Breast epithelium (tissue), 4 donors: ENCODE measurements at regions not wholly inside any gene's neighbourhood (a gene's known extent, or its start where the extent isn't known, plus 50 kb on each side); places are given as distances from the start of the nearest gene placed in this dataset.

Experiments
- DNase-seq, 2 donors: peaks; one replicate each; pipeline ENCODE4 v3.0.0-alpha.2; 2019; ENCODE audit warnings: low spot score in 2 of 2
- H3K27ac ChIP-seq, 2 donors: fragments of 200-600 bp; sonication (generic) in 1 of 2; one replicate each; pipeline ENCODE4 v1.5.1; 2016 to 2019; ENCODE audit warnings: mild to moderate bottlenecking in 1 of 2
- H3K27me3 ChIP-seq, 2 donors: fragments of 200-600 bp; sonication (generic) in 1 of 2; one replicate each; pipeline versions ENCODE4 v1.5.1 to v1.6.0; 2017 to 2019; ENCODE audit warnings: control low read depth in 1 of 2, mild to moderate bottlenecking in 1 of 2
- H3K36me3 ChIP-seq: fragments of 200-600 bp; one replicate; pipeline ENCODE4 v1.5.1; 2019
- H3K4me1 ChIP-seq, 2 donors: fragments of 200-600 bp; sonication (generic); one replicate each; pipeline ENCODE4 v1.5.1; 2016 to 2019; ENCODE audit warnings: control low read depth in 1 of 2
- H3K4me3 ChIP-seq, 3 donors: fragments of 200-600 bp; sonication (generic); 1 replicate in 2 of 3; 2 replicates in 1 of 3; pipeline ENCODE4 v1.5.1; 2016 to 2019; ENCODE audit warnings: mild to moderate bottlenecking in 3 of 3, moderate library complexity in 2 of 3
- H3K9me3 ChIP-seq, 2 donors: fragments of 200-600 bp; sonication (generic) in 1 of 2; one replicate each; pipeline ENCODE4 v1.5.1; 2016 to 2019; ENCODE audit warnings: control low read depth in 1 of 2
- POLR2A ChIP-seq: fragments of 450-650 bp; IDR thresholded peaks from one replicate; pipeline ENCODE4 v1.6.1; 2016; ENCODE audit warnings: antibody characterized with exemption, mild to moderate bottlenecking, moderate library complexity
- POLR2AphosphoS5 ChIP-seq, 3 donors: sonication (generic); formaldehyde crosslinking; IDR thresholded peaks; one replicate each; pipeline ENCODE4 v1.6.1; 2017; ENCODE audit warnings: antibody characterized with exemption in 3 of 3
- intact Hi-C: fragments of 100-400 bp; cut with DNase I; formaldehyde crosslinking; loops from one replicate; pipeline ENCODE4 v1.15.1; 2023; ENCODE audit warnings: low total_unique reads
- TF ChIP-seq, protein P1 (sequence below), 3 donors: fragments of 450-650 bp; IDR thresholded peaks; one replicate each; pipeline ENCODE4 v1.5.1; 2016 to 2017; ENCODE audit warnings: antibody characterized with exemption in 3 of 3, mild to moderate bottlenecking in 3 of 3, moderate library complexity in 3 of 3

DNA sequence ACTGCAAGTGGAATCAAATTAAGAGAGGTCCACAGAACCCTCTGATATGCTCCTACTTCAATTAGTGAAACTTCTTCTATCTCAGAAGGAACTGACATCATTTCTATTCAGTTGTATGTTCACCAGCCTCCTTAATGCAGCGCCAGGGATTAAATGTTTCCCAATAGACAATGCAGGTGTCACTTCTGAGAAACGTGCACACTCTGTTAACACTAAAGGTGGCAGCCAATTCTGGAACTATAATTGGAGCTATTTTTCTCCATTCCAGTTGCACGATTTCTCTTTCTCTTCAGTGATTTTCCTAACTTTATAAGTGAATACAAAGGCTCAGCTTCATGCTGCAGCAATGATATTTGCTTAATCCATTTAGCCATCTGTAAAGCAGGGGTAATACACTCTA lies 821.9 kb downstream of the TDRD15 start:
- intact Hi-C loops, result no loop called here
- H3K27ac ChIP-seq, result no peak overlapping the region
- no peaks in the 10 kb centered on the region for H3K27me3 ChIP-seq
- H3K4me1 ChIP-seq, result no peaks in the 10 kb centered on the region
- H3K4me3 ChIP-seq, result no peak overlapping the region
- H3K36me3 ChIP-seq, result no peaks in the 10 kb centered on the region
- no peak for DNase-seq
- TF ChIP-seq POLR2AphosphoS5 (IDR thresholded peaks at IDR 0.05) (no peak), POLR2A (no peak)
- TF ChIP-seq, protein P1, sequence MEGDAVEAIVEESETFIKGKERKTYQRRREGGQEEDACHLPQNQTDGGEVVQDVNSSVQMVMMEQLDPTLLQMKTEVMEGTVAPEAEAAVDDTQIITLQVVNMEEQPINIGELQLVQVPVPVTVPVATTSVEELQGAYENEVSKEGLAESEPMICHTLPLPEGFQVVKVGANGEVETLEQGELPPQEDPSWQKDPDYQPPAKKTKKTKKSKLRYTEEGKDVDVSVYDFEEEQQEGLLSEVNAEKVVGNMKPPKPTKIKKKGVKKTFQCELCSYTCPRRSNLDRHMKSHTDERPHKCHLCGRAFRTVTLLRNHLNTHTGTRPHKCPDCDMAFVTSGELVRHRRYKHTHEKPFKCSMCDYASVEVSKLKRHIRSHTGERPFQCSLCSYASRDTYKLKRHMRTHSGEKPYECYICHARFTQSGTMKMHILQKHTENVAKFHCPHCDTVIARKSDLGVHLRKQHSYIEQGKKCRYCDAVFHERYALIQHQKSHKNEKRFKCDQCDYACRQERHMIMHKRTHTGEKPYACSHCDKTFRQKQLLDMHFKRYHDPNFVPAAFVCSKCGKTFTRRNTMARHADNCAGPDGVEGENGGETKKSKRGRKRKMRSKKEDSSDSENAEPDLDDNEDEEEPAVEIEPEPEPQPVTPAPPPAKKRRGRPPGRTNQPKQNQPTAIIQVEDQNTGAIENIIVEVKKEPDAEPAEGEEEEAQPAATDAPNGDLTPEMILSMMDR (IDR thresholded peaks at IDR 0.05), result no peak
- no peaks in the 10 kb centered on the region for H3K9me3 ChIP-seq

DNA sequence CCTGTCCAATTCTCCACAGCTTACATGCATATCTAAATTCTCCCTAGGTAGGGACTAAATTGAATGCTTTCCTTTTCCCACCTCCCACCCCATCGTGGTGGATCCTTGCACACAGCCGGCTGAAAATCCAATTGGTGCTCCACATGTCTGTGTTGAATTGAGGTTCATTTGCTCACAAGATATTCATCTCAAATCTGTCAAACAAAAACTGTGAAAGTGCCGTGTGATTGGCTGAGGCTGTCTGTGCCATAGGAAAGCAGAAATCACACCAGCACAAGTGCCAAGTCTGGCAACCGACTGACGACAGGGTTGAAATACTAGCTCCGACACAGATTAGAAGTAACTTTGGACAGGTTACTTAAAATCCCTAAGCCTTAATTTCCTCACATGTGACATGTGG lies 823.3 kb downstream of the TDRD15 start:
- TF ChIP-seq, protein P1 (IDR thresholded peaks at IDR 0.05), result no peak
- TF ChIP-seq POLR2AphosphoS5 (IDR thresholded peaks at IDR 0.05), result no peak
- no peak for TF ChIP-seq POLR2A
- no peak overlapping the region for H3K27ac ChIP-seq
- H3K4me3 ChIP-seq, result no peak overlapping the region
- H3K9me3 ChIP-seq, result no peaks in the 10 kb centered on the region
- intact Hi-C loops, result no loop called here
- H3K27me3 ChIP-seq, result no peaks in the 10 kb centered on the region
- H3K36me3 ChIP-seq, result no peaks in the 10 kb centered on the region
- DNase-seq, result no peak
- H3K4me1 ChIP-seq, result no peaks in the 10 kb centered on the region

DNA sequence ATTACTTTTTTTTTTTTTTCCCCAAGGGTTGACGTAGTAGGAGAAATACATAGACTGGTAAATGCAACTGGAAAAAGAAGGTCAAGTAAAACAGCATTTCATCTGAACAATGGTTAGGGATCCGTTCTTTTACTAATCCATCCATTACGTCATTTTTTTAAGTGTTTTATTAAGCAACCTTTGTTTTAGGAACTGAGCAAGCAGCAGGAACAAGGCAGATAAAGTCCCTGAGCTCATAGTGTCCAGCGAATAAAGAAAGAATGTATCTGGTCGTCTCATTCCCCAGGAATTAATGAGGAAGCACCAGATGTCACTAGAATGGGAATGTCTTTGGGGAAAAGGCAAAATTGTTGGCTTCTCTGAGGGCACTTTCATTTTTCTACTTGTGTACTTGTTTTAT lies 842.4 kb downstream of the TDRD15 start:
- no peaks in the 10 kb centered on the region for H3K36me3 ChIP-seq
- DNase-seq, result no peak
- no peaks in the 10 kb centered on the region for H3K4me1 ChIP-seq
- no peak overlapping the region for H3K27ac ChIP-seq
- no peak for TF ChIP-seq POLR2A
- no peak for TF ChIP-seq POLR2AphosphoS5 (IDR thresholded peaks at IDR 0.05)
- TF ChIP-seq, protein P1 (IDR thresholded peaks at IDR 0.05), result no peak
- H3K27me3 ChIP-seq, result no peaks in the 10 kb centered on the region
- intact Hi-C loops, result no loop called here
- no peaks in the 10 kb centered on the region for H3K9me3 ChIP-seq
- no peak overlapping the region for H3K4me3 ChIP-seq

DNA sequence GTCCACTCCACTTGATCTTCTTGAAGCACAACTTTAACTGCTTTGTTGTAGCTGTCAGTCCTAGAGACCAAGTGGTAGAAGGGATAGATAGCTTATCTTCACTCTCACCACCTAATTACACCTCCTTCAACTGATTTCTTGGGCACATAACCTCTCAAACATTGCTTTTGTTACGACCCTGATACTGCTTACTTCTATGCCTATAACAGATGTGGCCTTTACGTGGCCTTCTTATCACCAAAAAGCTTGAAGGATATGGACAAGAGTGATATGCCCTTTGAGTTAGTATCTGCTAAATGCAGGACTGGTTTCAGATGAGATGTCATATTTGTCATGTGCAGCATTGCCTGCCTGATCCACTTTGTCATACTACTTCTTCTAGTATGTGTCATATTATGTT lies 847.2 kb downstream of the TDRD15 start:
- TF ChIP-seq POLR2A (no peak), POLR2AphosphoS5 (IDR thresholded peaks at IDR 0.05) (no peak)
- TF ChIP-seq, protein P1 (IDR thresholded peaks at IDR 0.05), result no peak
- H3K27me3 ChIP-seq, result no peaks in the 10 kb centered on the region
- no peak overlapping the region for H3K27ac ChIP-seq
- intact Hi-C loops, result no loop called here
- H3K9me3 ChIP-seq, result no peaks in the 10 kb centered on the region
- H3K4me1 ChIP-seq, result no peaks in the 10 kb centered on the region
- no peak overlapping the region for H3K4me3 ChIP-seq
- no peak for DNase-seq
- no peaks in the 10 kb centered on the region for H3K36me3 ChIP-seq

DNA sequence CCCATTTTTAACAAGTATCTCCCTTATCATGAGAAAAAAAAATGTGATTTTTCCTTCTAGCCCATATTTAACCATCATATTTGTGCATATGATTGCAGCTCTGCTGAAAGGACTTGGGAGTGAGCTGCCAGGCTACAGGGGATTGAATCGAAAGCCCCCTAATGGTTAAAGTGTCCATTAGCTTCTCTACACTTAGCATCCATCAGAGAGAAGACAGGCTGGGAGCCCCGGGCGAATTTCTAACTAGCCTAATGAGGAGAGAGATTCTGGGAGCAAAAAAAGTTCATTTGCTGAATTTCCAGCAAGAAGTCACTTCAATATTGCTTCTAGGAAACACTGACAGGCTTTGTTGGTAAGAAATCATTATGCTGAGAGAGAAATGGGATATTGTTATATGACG lies 848.8 kb downstream of the TDRD15 start:
- Histone ChIP-seq H3K9me3 (no peaks in the 10 kb centered on the region), H3K27ac (no peak overlapping the region), H3K4me3 (no peak overlapping the region), H3K36me3 (no peaks in the 10 kb centered on the region), H3K4me1 (no peaks in the 10 kb centered on the region), H3K27me3 (no peaks in the 10 kb centered on the region)
- intact Hi-C loops, result no loop called here
- DNase-seq, result no peak
- TF ChIP-seq POLR2A, result no peak
- TF ChIP-seq POLR2AphosphoS5 (IDR thresholded peaks at IDR 0.05), result no peak
- TF ChIP-seq, protein P1 (IDR thresholded peaks at IDR 0.05), result no peak
